GM23338 (cell line): ENCODE measurements at regions not wholly inside any gene's neighbourhood (a gene's known extent, or its start where the extent isn't known, plus 50 kb on each side); places are given as distances from the start of the nearest gene placed in this dataset.

Source experiments
- ATAC-seq: fragments of 200-7000 bp; cut with Tn5 transposase; 3 replicates; pipeline ENCODE4 v1.9.1; 2020
- DNase-seq: peaks from one replicate; pipeline ENCODE4 v3.0.0-alpha.2; 2015; ENCODE audit warnings: low spot score
- H2AFZ ChIP-seq: fragments of 200-600 bp; sonication (generic); 2 replicates; pipeline ENCODE4 v1.8.0; 2016; ENCODE audit warnings: antibody characterized with exemption, mild to moderate bottlenecking, moderate library complexity
- H3F3A ChIP-seq: fragments of 200-600 bp; sonication (generic); replicated peaks from 2 replicates; pipeline ENCODE4 v1.8.0; 2017; ENCODE audit warnings: antibody characterized with exemption, mixed run types, low read depth
- H3K27ac ChIP-seq: fragments of 200-600 bp; sonication (generic); 2 replicates; pipeline ENCODE4 v1.6.1; 2016; ENCODE audit warnings: low read depth
- H3K27me3 ChIP-seq: fragments of 200-600 bp; sonication (generic); 2 replicates; pipeline ENCODE4 v1.8.0; 2016; ENCODE audit warnings: mild to moderate bottlenecking, mixed run types, moderate library complexity; ENCODE audit not compliant: insufficient read depth
- H3K36me3 ChIP-seq: fragments of 200-600 bp; sonication (generic); 2 replicates; pipeline ENCODE4 v1.8.0; 2016; ENCODE audit warnings: mild to moderate bottlenecking; ENCODE audit not compliant: insufficient read depth
- H3K4me1 ChIP-seq: fragments of 200-600 bp; sonication (generic); 2 replicates; pipeline ENCODE4 v1.8.0; 2016; ENCODE audit warnings: mild to moderate bottlenecking, moderate library complexity; ENCODE audit not compliant: insufficient read depth
- H3K4me2 ChIP-seq: fragments of 200-600 bp; sonication (generic); 2 replicates; pipeline ENCODE4 v1.7.1; 2017; ENCODE audit warnings: mixed run types
- H3K4me3 ChIP-seq: fragments of 200-600 bp; sonication (generic); 2 replicates; pipeline ENCODE4 v1.6.1; 2016; ENCODE audit warnings: mixed run types
- H3K79me2 ChIP-seq: fragments of 200-600 bp; sonication (generic); replicated peaks from 2 replicates; pipeline ENCODE4 v1.8.0; 2017; ENCODE audit warnings: mild to moderate bottlenecking; ENCODE audit not compliant: insufficient read depth
- H3K9me2 ChIP-seq: fragments of 200-600 bp; sonication (generic); 2 replicates; pipeline ENCODE4 v1.8.0; 2017; ENCODE audit not compliant: insufficient read depth
- H4K20me1 ChIP-seq: fragments of 200-600 bp; sonication (generic); replicated peaks from 2 replicates; pipeline ENCODE4 v1.8.0; 2017; ENCODE audit warnings: mild to moderate bottlenecking; ENCODE audit not compliant: insufficient read depth
- H3K27ac Mint-ChIP-seq: 2 replicates; pipeline ENCODE4 v1.8.0; 2020; ENCODE audit warnings: inconsistent platforms, mild to moderate bottlenecking, moderate library complexity, mixed read lengths
- H3K27me3 Mint-ChIP-seq: 3 replicates; pipeline ENCODE4 v1.8.0; 2022; ENCODE audit warnings: low read depth, mild to moderate bottlenecking, moderate library complexity, mixed read lengths, inconsistent platforms; ENCODE audit not compliant: insufficient read depth, poor library complexity
- H3K36me3 Mint-ChIP-seq: 3 replicates; pipeline ENCODE4 v1.8.0; 2021; ENCODE audit warnings: low read depth, mild to moderate bottlenecking, inconsistent platforms, moderate library complexity, mixed read lengths
- H3K4me1 Mint-ChIP-seq: 3 replicates; pipeline ENCODE4 v1.8.0; 2020; ENCODE audit warnings: mild to moderate bottlenecking, inconsistent platforms, mixed read lengths
- H3K4me3 Mint-ChIP-seq: 3 replicates; pipeline ENCODE4 v1.8.0; 2021; ENCODE audit warnings: moderate library complexity, mild to moderate bottlenecking, inconsistent platforms, mixed read lengths
- H3K9me3 Mint-ChIP-seq: 3 replicates; pipeline ENCODE4 v1.8.0; 2020; ENCODE audit warnings: moderate library complexity, mild to moderate bottlenecking, inconsistent platforms, mixed read lengths
- EZH2 ChIP-seq: fragments of 200-600 bp; sonication (generic); IDR thresholded peaks from one replicate; pipeline ENCODE4 v1.8.0; 2017; ENCODE audit warnings: antibody characterized with exemption, mild to moderate bottlenecking, low read depth; ENCODE audit not compliant: unreplicated experiment
- EZH2phosphoT487 ChIP-seq: fragments of 200-600 bp; sonication (generic); IDR thresholded peaks from one replicate; pipeline ENCODE4 v1.8.1; 2018; ENCODE audit warnings: antibody characterized with exemption; ENCODE audit not compliant: unreplicated experiment
- NANOG ChIP-seq: IDR thresholded peaks from 2 replicates; pipeline ENCODE4 v1.6.1; 2016; ENCODE audit warnings: antibody characterized with exemption, borderline replicate concordance
- ZNF114 ChIP-seq: fragments of 250-450 bp; sonication (Bioruptor Pico); IDR thresholded peaks from 2 replicates; pipeline ENCODE4 v1.5.0; 2020; ENCODE audit warnings: mild to moderate bottlenecking, moderate library complexity
- ZNF331 ChIP-seq: fragments of 250-450 bp; sonication (Bioruptor Pico); IDR thresholded peaks from 2 replicates; pipeline ENCODE4 v1.5.0; 2020; ENCODE audit warnings: low read depth, mild to moderate bottlenecking, moderate library complexity
- ZNF462 ChIP-seq: fragments of 250-450 bp; sonication (Bioruptor Pico); IDR thresholded peaks from 2 replicates; pipeline ENCODE4 v1.5.0; 2020; ENCODE audit warnings: mild to moderate bottlenecking, moderate library complexity
- TF ChIP-seq, protein P1 (sequence below): IDR thresholded peaks from one replicate; pipeline ENCODE4 v1.6.1; 2018; ENCODE audit warnings: antibody characterized with exemption; ENCODE audit not compliant: unreplicated experiment
- TF ChIP-seq, protein P2 (sequence below), 2 experiments: fragments of 200-600 bp in 1 of 2; sonication (generic) in 1 of 2; conservative IDR thresholded peaks; 2 replicates each; pipeline versions ENCODE4 v1.5.1 to v1.6.1; 2016 to 2017; ENCODE audit warnings: antibody characterized with exemption in 2 of 2, low read depth in 2 of 2, mild to moderate bottlenecking in 2 of 2, moderate library complexity in 1 of 2

- TF ChIP-seq ZNF462 (CRISPR knock-in tag) = no peak
- no peak for TF ChIP-seq NANOG
- TF ChIP-seq, protein P1, sequence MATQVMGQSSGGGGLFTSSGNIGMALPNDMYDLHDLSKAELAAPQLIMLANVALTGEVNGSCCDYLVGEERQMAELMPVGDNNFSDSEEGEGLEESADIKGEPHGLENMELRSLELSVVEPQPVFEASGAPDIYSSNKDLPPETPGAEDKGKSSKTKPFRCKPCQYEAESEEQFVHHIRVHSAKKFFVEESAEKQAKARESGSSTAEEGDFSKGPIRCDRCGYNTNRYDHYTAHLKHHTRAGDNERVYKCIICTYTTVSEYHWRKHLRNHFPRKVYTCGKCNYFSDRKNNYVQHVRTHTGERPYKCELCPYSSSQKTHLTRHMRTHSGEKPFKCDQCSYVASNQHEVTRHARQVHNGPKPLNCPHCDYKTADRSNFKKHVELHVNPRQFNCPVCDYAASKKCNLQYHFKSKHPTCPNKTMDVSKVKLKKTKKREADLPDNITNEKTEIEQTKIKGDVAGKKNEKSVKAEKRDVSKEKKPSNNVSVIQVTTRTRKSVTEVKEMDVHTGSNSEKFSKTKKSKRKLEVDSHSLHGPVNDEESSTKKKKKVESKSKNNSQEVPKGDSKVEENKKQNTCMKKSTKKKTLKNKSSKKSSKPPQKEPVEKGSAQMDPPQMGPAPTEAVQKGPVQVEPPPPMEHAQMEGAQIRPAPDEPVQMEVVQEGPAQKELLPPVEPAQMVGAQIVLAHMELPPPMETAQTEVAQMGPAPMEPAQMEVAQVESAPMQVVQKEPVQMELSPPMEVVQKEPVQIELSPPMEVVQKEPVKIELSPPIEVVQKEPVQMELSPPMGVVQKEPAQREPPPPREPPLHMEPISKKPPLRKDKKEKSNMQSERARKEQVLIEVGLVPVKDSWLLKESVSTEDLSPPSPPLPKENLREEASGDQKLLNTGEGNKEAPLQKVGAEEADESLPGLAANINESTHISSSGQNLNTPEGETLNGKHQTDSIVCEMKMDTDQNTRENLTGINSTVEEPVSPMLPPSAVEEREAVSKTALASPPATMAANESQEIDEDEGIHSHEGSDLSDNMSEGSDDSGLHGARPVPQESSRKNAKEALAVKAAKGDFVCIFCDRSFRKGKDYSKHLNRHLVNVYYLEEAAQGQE = no peak
- no peak for TF ChIP-seq ZNF114
- no peak for TF ChIP-seq ZNF331 (CRISPR knock-in tag)
Measured at GRCh38 chr18:70961939-70962338, 673.1 kb downstream of the SOCS6 start (continued).

- no peaks in the 10 kb centered on the region for H3K4me1 Mint-ChIP-seq
- peaks cover 87% of the 10 kb centered on the region for H3K9me3 Mint-ChIP-seq
- Histone ChIP-seq H4K20me1 (no peaks in the 10 kb centered on the region), H2AFZ (no peak overlapping the region), H3K79me2 (no peaks in the 10 kb centered on the region), H3F3A (no peaks in the 10 kb centered on the region), H3K9me2 (no peaks in the 10 kb centered on the region), H3K4me2 (no peak overlapping the region), H3K36me3 (no peaks in the 10 kb centered on the region), H3K27ac (no peak overlapping the region), H3K4me1 (no peaks in the 10 kb centered on the region), H3K27me3 (no peaks in the 10 kb centered on the region), H3K4me3 (no peak overlapping the region)
- H3K27ac Mint-ChIP-seq = no peak overlapping the region
- peaks cover 27% of the 10 kb centered on the region; the same call in 2 of the 3 replicates for H3K36me3 Mint-ChIP-seq
- ATAC-seq = no peak
- no peak for DNase-seq
- no peak for TF ChIP-seq ZNF331 (CRISPR knock-in tag)
- TF ChIP-seq, protein P1 = no peak
- TF ChIP-seq EZH2 = no peak
- TF ChIP-seq EZH2phosphoT487 = no peak
- TF ChIP-seq, protein P2, sequence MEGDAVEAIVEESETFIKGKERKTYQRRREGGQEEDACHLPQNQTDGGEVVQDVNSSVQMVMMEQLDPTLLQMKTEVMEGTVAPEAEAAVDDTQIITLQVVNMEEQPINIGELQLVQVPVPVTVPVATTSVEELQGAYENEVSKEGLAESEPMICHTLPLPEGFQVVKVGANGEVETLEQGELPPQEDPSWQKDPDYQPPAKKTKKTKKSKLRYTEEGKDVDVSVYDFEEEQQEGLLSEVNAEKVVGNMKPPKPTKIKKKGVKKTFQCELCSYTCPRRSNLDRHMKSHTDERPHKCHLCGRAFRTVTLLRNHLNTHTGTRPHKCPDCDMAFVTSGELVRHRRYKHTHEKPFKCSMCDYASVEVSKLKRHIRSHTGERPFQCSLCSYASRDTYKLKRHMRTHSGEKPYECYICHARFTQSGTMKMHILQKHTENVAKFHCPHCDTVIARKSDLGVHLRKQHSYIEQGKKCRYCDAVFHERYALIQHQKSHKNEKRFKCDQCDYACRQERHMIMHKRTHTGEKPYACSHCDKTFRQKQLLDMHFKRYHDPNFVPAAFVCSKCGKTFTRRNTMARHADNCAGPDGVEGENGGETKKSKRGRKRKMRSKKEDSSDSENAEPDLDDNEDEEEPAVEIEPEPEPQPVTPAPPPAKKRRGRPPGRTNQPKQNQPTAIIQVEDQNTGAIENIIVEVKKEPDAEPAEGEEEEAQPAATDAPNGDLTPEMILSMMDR (conservative IDR thresholded peaks at IDR 0.05; ENCODE audit: low read depth in 2 of 2) = no peak
- no peak overlapping the region for H3K4me3 Mint-ChIP-seq
- peaks cover 2% of the 10 kb centered on the region for H3K27me3 Mint-ChIP-seq
Measured at GRCh38 chr18:70956554-70956953, 667.7 kb downstream of the SOCS6 start.
